ENCODE measurements at regions not wholly inside any gene's neighbourhood (a gene's known extent, or its start where the extent isn't known, plus 50 kb on each side); places are given as distances from the start of the nearest gene placed in this dataset.

DNA sequence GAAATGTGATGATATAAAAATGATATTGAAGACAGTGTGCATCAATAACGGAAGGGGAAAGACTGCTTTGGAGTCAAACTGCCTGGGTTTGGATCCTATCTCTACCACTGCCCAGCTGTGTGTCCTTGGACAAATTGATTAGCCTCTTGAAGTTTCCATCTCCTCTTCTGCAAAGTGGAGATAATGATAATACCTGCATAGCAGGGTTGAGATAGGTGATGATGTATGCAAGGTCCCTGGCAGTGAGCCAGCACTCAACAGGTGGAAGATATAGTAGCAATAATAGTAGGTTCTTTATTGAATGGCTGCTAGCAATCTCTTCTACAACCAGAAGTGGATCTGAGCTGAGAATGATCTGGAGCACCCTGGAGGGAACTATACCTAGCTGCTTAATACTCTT is 166.7 kb downstream of the MIS18A start:
- Histone ChIP-seq H3K27me3 (replicated peaks in 1 of 2; ENCODE audit: control insufficient read depth in 2 of 2, insufficient read depth in 2 of 2, low read length in 1 of 2) (no peaks in the 10 kb centered on the region), H2AFZ (ENCODE audit: control insufficient read depth, low read depth, low read length) (no peak overlapping the region), H3K36me3 (ENCODE audit: control insufficient read depth in 2 of 2, insufficient read depth in 2 of 2, low read length in 1 of 2) (no peaks in the 10 kb centered on the region), H3K79me2 (ENCODE audit: control insufficient read depth, insufficient read depth, low read length) (no peaks in the 10 kb centered on the region), H4K20me1 (ENCODE audit: control insufficient read depth, insufficient read depth) (no peaks in the 10 kb centered on the region), H3K4me3 (no peak overlapping the region), H3K27ac (ENCODE audit: control insufficient read depth, insufficient read depth) (no peak overlapping the region), H3K4me1 (ENCODE audit: control insufficient read depth, insufficient read depth, low read length) (no peaks in the 10 kb centered on the region), H3K9ac (ENCODE audit: control insufficient read depth, insufficient read depth, low read length) (no peak overlapping the region), H3K9me3 (replicated peaks; ENCODE audit: control insufficient read depth, insufficient read depth, low read length) (no peaks in the 10 kb centered on the region; the same call in 2 of the 3 replicates), H3K4me2 (ENCODE audit: control insufficient read depth, insufficient read depth) (no peak overlapping the region)
- CTCF ChIA-PET, result no interaction called here
- in situ Hi-C loops (cut with MboI) (no loop called here), intact Hi-C loops (cut with micrococcal nuclease; ENCODE audit: unreplicated experiment) (no loop called here)
- RAD21 ChIA-PET (ENCODE audit: unreplicated experiment), result no interaction called here
- DNase-seq (ENCODE audit: low read depth, low spot score) (no peak), FAIRE-seq (no peak), ATAC-seq (no peak)
- no TSS peak for BruUV-seq (replicated peaks)
- TF ChIP-seq LARP7 (IDR thresholded peaks at IDR 0.05), result no peak
- TF ChIP-seq, protein P1, sequence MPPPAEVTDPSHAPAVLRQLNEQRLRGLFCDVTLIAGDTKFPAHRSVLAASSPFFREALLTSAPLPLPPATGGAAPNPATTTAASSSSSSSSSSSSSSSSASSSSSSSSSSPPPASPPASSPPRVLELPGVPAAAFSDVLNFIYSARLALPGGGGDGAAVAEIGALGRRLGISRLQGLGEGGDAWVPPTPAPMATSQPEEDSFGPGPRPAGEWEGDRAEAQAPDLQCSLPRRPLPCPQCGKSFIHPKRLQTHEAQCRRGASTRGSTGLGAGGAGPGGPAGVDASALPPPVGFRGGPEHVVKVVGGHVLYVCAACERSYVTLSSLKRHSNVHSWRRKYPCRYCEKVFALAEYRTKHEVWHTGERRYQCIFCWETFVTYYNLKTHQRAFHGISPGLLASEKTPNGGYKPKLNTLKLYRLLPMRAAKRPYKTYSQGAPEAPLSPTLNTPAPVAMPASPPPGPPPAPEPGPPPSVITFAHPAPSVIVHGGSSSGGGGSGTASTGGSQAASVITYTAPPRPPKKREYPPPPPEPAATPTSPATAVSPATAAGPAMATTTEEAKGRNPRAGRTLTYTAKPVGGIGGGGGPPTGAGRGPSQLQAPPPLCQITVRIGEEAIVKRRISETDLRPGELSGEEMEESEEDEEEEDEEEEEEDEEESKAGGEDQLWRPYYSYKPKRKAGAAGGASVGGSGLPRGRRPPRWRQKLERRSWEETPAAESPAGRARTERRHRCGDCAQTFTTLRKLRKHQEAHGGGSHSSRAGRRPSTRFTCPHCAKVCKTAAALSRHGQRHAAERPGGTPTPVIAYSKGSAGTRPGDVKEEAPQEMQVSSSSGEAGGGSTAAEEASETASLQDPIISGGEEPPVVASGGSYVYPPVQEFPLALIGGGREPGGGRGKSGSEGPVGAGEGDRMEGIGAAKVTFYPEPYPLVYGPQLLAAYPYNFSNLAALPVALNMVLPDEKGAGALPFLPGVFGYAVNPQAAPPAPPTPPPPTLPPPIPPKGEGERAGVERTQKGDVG (CRISPR knock-in tag; IDR thresholded peaks at IDR 0.05), result no peak
- no peak for TF ChIP-seq HCFC1 (IDR thresholded peaks at IDR 0.05; ENCODE audit: low read length)
- TF ChIP-seq FOXK2 (IDR thresholded peaks at IDR 0.05), result no peak
- WGBS (ENCODE audit: insufficient coverage, insufficient replicate concordance, low lambda C conversion rate, missing lambda C conversion rate), result 0% methylated on average over 1 of the region's 1 CpG
- POLR2A ChIA-PET, result no interaction called here
- SMC1A ChIA-PET (ENCODE audit: uncharacterized antibody, unreplicated experiment), result no interaction called here

DNA sequence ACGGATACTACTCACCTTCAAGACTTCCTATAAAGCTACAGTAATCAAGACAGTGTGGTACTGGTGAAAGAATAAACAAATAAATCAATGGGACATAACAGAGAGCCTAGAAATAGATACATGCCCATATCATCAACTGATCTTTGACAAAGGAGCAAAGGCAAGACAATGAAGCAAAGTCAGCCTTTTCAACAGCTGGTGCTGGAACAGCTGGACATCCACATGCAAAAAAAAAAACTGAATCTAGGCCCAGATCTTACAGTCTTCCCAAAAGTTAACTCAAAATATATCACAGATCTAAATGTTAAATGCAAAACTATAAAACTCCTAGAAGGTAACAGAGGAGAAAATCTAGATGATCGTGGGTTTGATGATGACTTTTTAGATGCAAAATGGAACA is 170.3 kb downstream of the MIS18A start:
- no peak overlapping the region for H2AFZ ChIP-seq (ENCODE audit: control insufficient read depth, low read depth, low read length)
- no peak for FAIRE-seq
- H3K4me1 ChIP-seq (ENCODE audit: control insufficient read depth, insufficient read depth, low read length), result no peaks in the 10 kb centered on the region
- no peak for ATAC-seq
- in situ Hi-C loops (cut with MboI), result no loop called here
- intact Hi-C loops (cut with micrococcal nuclease; ENCODE audit: unreplicated experiment), result no loop called here
- no peak overlapping the region for H3K4me3 ChIP-seq
- no peak overlapping the region for H3K9ac ChIP-seq (ENCODE audit: control insufficient read depth, insufficient read depth, low read length)
- no TSS peak for BruUV-seq (replicated peaks)
- H3K4me2 ChIP-seq (ENCODE audit: control insufficient read depth, insufficient read depth), result no peak overlapping the region
- RAD21 ChIA-PET (ENCODE audit: unreplicated experiment), result no interaction called here
- no peak for DNase-seq (ENCODE audit: low read depth, low spot score)
- no peaks in the 10 kb centered on the region for H3K9me3 ChIP-seq (replicated peaks; ENCODE audit: control insufficient read depth, insufficient read depth, low read length)
- H3K27me3 ChIP-seq (replicated peaks in 1 of 2; ENCODE audit: control insufficient read depth in 2 of 2, insufficient read depth in 2 of 2, low read length in 1 of 2), result no peaks in the 10 kb centered on the region
- no peak overlapping the region for H3K27ac ChIP-seq (ENCODE audit: control insufficient read depth, insufficient read depth)
- no peaks in the 10 kb centered on the region for H4K20me1 ChIP-seq (ENCODE audit: control insufficient read depth, insufficient read depth)
- H3K79me2 ChIP-seq (ENCODE audit: control insufficient read depth, insufficient read depth, low read length), result no peaks in the 10 kb centered on the region
- CTCF ChIA-PET, result no interaction called here
- WGBS (ENCODE audit: insufficient coverage, insufficient replicate concordance, low lambda C conversion rate, missing lambda C conversion rate), result 69% methylated on average over 2 of the region's 2 CpGs
- no peaks in the 10 kb centered on the region for H3K36me3 ChIP-seq (ENCODE audit: control insufficient read depth in 2 of 2, insufficient read depth in 2 of 2, low read length in 1 of 2)
- POLR2A ChIA-PET, result no interaction called here
- SMC1A ChIA-PET (ENCODE audit: uncharacterized antibody, unreplicated experiment), result interaction anchor here (1.4 kb wide), 1 partner anchor 10 kb away, joined by 4 read pairs; no protein-coding TSS in a partner anchor
- TF ChIP-seq NR2F1 (conservative IDR thresholded peaks at IDR 0.05) (no peak), NBN (IDR thresholded peaks at IDR 0.05) (no peak), RAD21 (IDR thresholded peaks at IDR 0.05; ENCODE audit: insufficient read depth, low read depth, low read length) (no peak), TAF1 (IDR thresholded peaks at IDR 0.05; ENCODE audit: borderline replicate concordance, low read depth, low read length) (no peak)
- TF ChIP-seq, protein P2, sequence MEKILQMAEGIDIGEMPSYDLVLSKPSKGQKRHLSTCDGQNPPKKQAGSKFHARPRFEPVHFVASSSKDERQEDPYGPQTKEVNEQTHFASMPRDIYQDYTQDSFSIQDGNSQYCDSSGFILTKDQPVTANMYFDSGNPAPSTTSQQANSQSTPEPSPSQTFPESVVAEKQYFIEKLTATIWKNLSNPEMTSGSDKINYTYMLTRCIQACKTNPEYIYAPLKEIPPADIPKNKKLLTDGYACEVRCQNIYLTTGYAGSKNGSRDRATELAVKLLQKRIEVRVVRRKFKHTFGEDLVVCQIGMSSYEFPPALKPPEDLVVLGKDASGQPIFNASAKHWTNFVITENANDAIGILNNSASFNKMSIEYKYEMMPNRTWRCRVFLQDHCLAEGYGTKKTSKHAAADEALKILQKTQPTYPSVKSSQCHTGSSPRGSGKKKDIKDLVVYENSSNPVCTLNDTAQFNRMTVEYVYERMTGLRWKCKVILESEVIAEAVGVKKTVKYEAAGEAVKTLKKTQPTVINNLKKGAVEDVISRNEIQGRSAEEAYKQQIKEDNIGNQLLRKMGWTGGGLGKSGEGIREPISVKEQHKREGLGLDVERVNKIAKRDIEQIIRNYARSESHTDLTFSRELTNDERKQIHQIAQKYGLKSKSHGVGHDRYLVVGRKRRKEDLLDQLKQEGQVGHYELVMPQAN (conservative IDR thresholded peaks at IDR 0.05), result no peak
- TF ChIP-seq, protein P3, sequence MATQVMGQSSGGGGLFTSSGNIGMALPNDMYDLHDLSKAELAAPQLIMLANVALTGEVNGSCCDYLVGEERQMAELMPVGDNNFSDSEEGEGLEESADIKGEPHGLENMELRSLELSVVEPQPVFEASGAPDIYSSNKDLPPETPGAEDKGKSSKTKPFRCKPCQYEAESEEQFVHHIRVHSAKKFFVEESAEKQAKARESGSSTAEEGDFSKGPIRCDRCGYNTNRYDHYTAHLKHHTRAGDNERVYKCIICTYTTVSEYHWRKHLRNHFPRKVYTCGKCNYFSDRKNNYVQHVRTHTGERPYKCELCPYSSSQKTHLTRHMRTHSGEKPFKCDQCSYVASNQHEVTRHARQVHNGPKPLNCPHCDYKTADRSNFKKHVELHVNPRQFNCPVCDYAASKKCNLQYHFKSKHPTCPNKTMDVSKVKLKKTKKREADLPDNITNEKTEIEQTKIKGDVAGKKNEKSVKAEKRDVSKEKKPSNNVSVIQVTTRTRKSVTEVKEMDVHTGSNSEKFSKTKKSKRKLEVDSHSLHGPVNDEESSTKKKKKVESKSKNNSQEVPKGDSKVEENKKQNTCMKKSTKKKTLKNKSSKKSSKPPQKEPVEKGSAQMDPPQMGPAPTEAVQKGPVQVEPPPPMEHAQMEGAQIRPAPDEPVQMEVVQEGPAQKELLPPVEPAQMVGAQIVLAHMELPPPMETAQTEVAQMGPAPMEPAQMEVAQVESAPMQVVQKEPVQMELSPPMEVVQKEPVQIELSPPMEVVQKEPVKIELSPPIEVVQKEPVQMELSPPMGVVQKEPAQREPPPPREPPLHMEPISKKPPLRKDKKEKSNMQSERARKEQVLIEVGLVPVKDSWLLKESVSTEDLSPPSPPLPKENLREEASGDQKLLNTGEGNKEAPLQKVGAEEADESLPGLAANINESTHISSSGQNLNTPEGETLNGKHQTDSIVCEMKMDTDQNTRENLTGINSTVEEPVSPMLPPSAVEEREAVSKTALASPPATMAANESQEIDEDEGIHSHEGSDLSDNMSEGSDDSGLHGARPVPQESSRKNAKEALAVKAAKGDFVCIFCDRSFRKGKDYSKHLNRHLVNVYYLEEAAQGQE (IDR thresholded peaks at IDR 0.05; ENCODE audit: low read depth, low read length), result no peak
